H1 (cell line): ENCODE measurements at regions not wholly inside any gene's neighbourhood (a gene's known extent, or its start where the extent isn't known, plus 50 kb on each side); places are given as distances from the start of the nearest gene placed in this dataset.

Experiments
- CTCF ChIA-PET: fragments of 300-600 bp; sonication (Branson Sonifier 250); formaldehyde crosslinking; loops from one replicate; lab custom pipeline; 2021; ENCODE audit not compliant: partially characterized antibody; lab: Charles Lee
- POLR2A ChIA-PET: fragments of 300-600 bp; sonication (Branson Sonifier 250); formaldehyde crosslinking; loops from one replicate; lab custom pipeline; 2021; ENCODE audit warnings: inconsistent platforms; ENCODE audit not compliant: partially characterized antibody; lab: Charles Lee
- DNase-seq, 2 experiments: peaks; one replicate each; pipeline versions ENCODE4 v3.0.0 to v3.0.0-alpha.2; 2010 to 2022; ENCODE audit warnings: low spot score in 2 of 2, low read depth in 1 of 2, mixed read lengths in 1 of 2
- FAIRE-seq: peaks from 2 replicates; lab custom pipeline; 2011; peaks lifted over from hg19 to GRCh38; lab: Jason Lieb, UNC
- H2AFZ ChIP-seq: 2 replicates; pipeline ENCODE4 v1.8.1; 2012; ENCODE audit warnings: low read length, inconsistent platforms
- H2AK5ac ChIP-seq: 2 replicates; pipeline ENCODE4 v1.6.1; 2013; ENCODE audit warnings: low read depth, low read length
- H2BK120ac ChIP-seq: replicated peaks from 2 replicates; pipeline ENCODE3; 2013; ENCODE audit warnings: low read depth, low read length, inconsistent platforms
- H2BK12ac ChIP-seq: 2 replicates; pipeline ENCODE4 v1.6.1; 2013; ENCODE audit warnings: low read depth, low read length
- H2BK15ac ChIP-seq: 2 replicates; pipeline ENCODE4 v1.6.1; 2013; ENCODE audit warnings: low read length
- H2BK20ac ChIP-seq: 2 replicates; pipeline ENCODE4 v1.6.1; 2013; ENCODE audit warnings: low read length
- H2BK5ac ChIP-seq: 2 replicates; pipeline ENCODE4 v1.6.1; 2013; ENCODE audit warnings: low read depth, low read length
- H3K14ac ChIP-seq: 2 replicates; pipeline ENCODE4 v1.6.1; 2013; ENCODE audit warnings: inconsistent platforms; ENCODE audit not compliant: insufficient read length
- H3K18ac ChIP-seq: 2 replicates; pipeline ENCODE4 v1.6.1; 2013; ENCODE audit warnings: low read length; ENCODE audit errors: extremely low read depth
- H3K23ac ChIP-seq: 2 replicates; pipeline ENCODE4 v1.6.1; 2013; ENCODE audit warnings: inconsistent platforms; ENCODE audit not compliant: insufficient read length
- H3K23me2 ChIP-seq: 2 replicates; pipeline ENCODE4 v1.6.1; 2013; ENCODE audit warnings: low read depth, low read length
- H3K27ac ChIP-seq: 2 replicates; pipeline ENCODE4 v1.6.1; 2011; ENCODE audit warnings: low read depth, low read length, inconsistent platforms
- H3K27me3 ChIP-seq, 4 experiments: replicated peaks in 1 of 4; 1 replicate in 1 of 4; 2 replicates in 3 of 4; pipeline versions ENCODE4 v1.6.1 to v1.8.1; 2011 to 2013; ENCODE audit warnings: low read length in 3 of 4, mild to moderate bottlenecking in 3 of 4, inconsistent platforms in 2 of 4, mixed read lengths in 2 of 4, moderate library complexity in 1 of 4; ENCODE audit not compliant: control insufficient read depth in 3 of 4, insufficient read depth in 3 of 4; ENCODE audit errors: extremely low read depth in 1 of 4
- H3K36me3 ChIP-seq, 4 experiments: 2 replicates each; pipeline versions ENCODE4 v1.6.1 to v1.8.1; 2011 to 2013; ENCODE audit warnings: mild to moderate bottlenecking in 4 of 4, low read length in 3 of 4, moderate library complexity in 2 of 4, control low read depth in 1 of 4, inconsistent platforms in 1 of 4; ENCODE audit not compliant: insufficient read depth in 4 of 4, control insufficient read depth in 2 of 4
- H3K4ac ChIP-seq: replicated peaks from 2 replicates; pipeline ENCODE3; 2013; ENCODE audit warnings: low read length, low read depth, mixed read lengths, inconsistent platforms; ENCODE audit not compliant: insufficient read length
- H3K4me1 ChIP-seq, 4 experiments: replicated peaks in 1 of 4; 1 replicate in 1 of 4; 2 replicates in 3 of 4; pipeline versions ENCODE4 v1.6.1 to v1.8.1; 2011 to 2013; ENCODE audit warnings: low read length in 3 of 4, inconsistent platforms in 2 of 4, mixed read lengths in 1 of 4; ENCODE audit not compliant: insufficient read depth in 4 of 4, control insufficient read depth in 3 of 4
- H3K4me2 ChIP-seq, 2 experiments: 2 replicates each; pipeline versions ENCODE4 v1.6.1 to v1.8.1; 2011 to 2013; ENCODE audit warnings: low read depth in 2 of 2, low read length in 2 of 2, control low read depth in 1 of 2, inconsistent platforms in 1 of 2, mild to moderate bottlenecking in 1 of 2; ENCODE audit not compliant: insufficient read depth in 1 of 2
- H3K4me3 ChIP-seq, 4 experiments: fragments of 200-600, 300-600 bp in 1 of 4; sonication (generic), shearing (Covaris generic), sonication (Bioruptor Twin) in 1 of 4; 2 replicates each; pipeline versions ENCODE4 v1.5.1 to v1.8.1; 2011 to 2016; ENCODE audit warnings: low read length in 4 of 4, low read depth in 3 of 4, control low read depth in 2 of 4, inconsistent platforms in 2 of 4, mild to moderate bottlenecking in 2 of 4, mixed read lengths in 1 of 4, moderate library complexity in 1 of 4; ENCODE audit not compliant: insufficient read depth in 2 of 4; ENCODE audit errors: extremely low read depth in 1 of 4
- H3K56ac ChIP-seq: replicated peaks from 2 replicates; pipeline ENCODE3; 2013; ENCODE audit warnings: low read depth, mild to moderate bottlenecking, mixed read lengths, low read length, inconsistent platforms; ENCODE audit not compliant: insufficient read length
- H3K79me1 ChIP-seq: 2 replicates; pipeline ENCODE4 v1.6.1; 2013; ENCODE audit warnings: low read depth, low read length, control low read depth
- H3K79me2 ChIP-seq, 2 experiments: 2 replicates each; pipeline versions ENCODE4 v1.6.1 to v1.8.1; 2012 to 2013; ENCODE audit warnings: low read length in 2 of 2, mild to moderate bottlenecking in 2 of 2, inconsistent platforms in 1 of 2; ENCODE audit not compliant: insufficient read depth in 2 of 2, control insufficient read depth in 1 of 2
- H3K9ac ChIP-seq, 4 experiments: replicated peaks in 1 of 4; 1 replicate in 1 of 4; 2 replicates in 3 of 4; pipeline versions ENCODE4 v1.6.1 to v1.8.1; 2011 to 2013; ENCODE audit warnings: low read depth in 3 of 4, low read length in 3 of 4, control low read depth in 2 of 4, mild to moderate bottlenecking in 2 of 4, moderate library complexity in 2 of 4, inconsistent platforms in 1 of 4; ENCODE audit errors: extremely low read depth in 1 of 4
- H3K9me3 ChIP-seq, 2 experiments: 2 replicates each; pipeline versions ENCODE4 v1.6.1 to v1.8.1; 2012 to 2013; ENCODE audit warnings: mild to moderate bottlenecking in 2 of 2, moderate library complexity in 2 of 2, control low read depth in 1 of 2, inconsistent platforms in 1 of 2, low read depth in 1 of 2, low read length in 1 of 2, mixed read lengths in 1 of 2; ENCODE audit not compliant: insufficient read depth in 2 of 2
- H4K20me1 ChIP-seq, 2 experiments: replicated peaks in 1 of 2; 2 replicates each; pipeline versions ENCODE3 to v1.8.1; 2011 to 2013; ENCODE audit warnings: inconsistent platforms in 2 of 2, low read length in 2 of 2, mild to moderate bottlenecking in 1 of 2; ENCODE audit not compliant: insufficient read depth in 2 of 2, control insufficient read depth in 1 of 2
- H4K5ac ChIP-seq: 2 replicates; pipeline ENCODE4 v1.6.1; 2013; ENCODE audit warnings: low read length, low read depth, mixed read lengths, inconsistent platforms; ENCODE audit not compliant: insufficient read length
- H4K8ac ChIP-seq: 2 replicates; pipeline ENCODE4 v1.8.0; 2013; ENCODE audit warnings: mild to moderate bottlenecking, moderate library complexity, low read length, inconsistent platforms; ENCODE audit not compliant: insufficient read depth; ENCODE audit errors: extremely low read depth
- H4K91ac ChIP-seq: replicated peaks from 2 replicates; pipeline ENCODE3; 2013; ENCODE audit warnings: low read length, mixed read lengths, inconsistent platforms; ENCODE audit not compliant: insufficient read length
- KDM1A ChIP-seq: fragments of 200-600, 300-600 bp; sonication (generic); IDR thresholded peaks from 2 replicates; pipeline ENCODE4 v1.7.1; 2016; ENCODE audit warnings: mild to moderate bottlenecking, low read length, borderline replicate concordance
- SP4 ChIP-seq: IDR thresholded peaks from 2 replicates; pipeline ENCODE4 v1.6.1; 2012; ENCODE audit warnings: low read length, inconsistent platforms
- TAF7 ChIP-seq: optimal IDR thresholded peaks from 2 replicates; pipeline ENCODE3; 2011; ENCODE audit warnings: low read depth, mild to moderate bottlenecking, inconsistent platforms, low read length, moderate library complexity, borderline replicate concordance
- WGBS, 2 experiments: shearing (Covaris generic) in 1 of 2; methylation state at CpG; one replicate each; pipeline versions ENCODE4 v1.1.6 to v1.1.7; 2013 to 2015; ENCODE audit warnings: low lambda C conversion rate in 2 of 2, mixed read lengths in 2 of 2, inconsistent platforms in 1 of 2, low coverage in 1 of 2, missing lambda C conversion rate in 1 of 2; ENCODE audit not compliant: insufficient replicate concordance in 2 of 2, insufficient coverage in 1 of 2, insufficient read length in 1 of 2; ENCODE audit errors: extremely low coverage in 1 of 2, missing lambda C conversion rate in 1 of 2; 5-methylcytosine and 5-hydroxymethylcytosine counted together
- TF ChIP-seq, protein P1 (sequence below): IDR thresholded peaks from 2 replicates; pipeline ENCODE4 v1.6.1; 2012; ENCODE audit warnings: inconsistent platforms

DNA sequence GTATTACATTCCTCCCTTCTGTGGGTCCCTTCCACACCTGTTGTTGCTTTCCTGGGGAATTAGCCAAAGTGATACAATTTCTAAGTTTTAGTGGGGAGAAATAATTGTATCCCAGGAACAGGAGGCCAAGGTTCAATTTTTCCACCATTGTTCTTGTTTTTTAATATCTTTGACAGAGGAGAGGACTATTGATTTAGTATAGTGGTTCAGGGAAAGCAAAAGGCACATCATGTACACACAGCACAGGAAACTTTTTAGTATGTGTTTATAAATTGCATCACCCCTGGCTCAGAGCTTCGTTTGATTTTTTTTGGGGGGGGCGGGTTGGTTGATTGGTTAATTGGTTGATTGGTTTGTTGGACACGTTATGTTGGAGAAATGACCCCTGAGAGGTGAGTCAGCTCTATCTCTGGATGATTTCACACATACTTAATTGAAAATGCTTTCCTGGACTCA is 431.6 kb downstream of the PID1 start:
- CTCF ChIA-PET, result no interaction called here
- Histone ChIP-seq H2BK15ac (no peak overlapping the region), H4K91ac (no peak overlapping the region), H3K36me3 (no peaks in the 10 kb centered on the region), H3K23me2 (no peaks in the 10 kb centered on the region; the same call in 1 of the 2 replicates), H3K14ac (no peak overlapping the region), H3K18ac (no peak overlapping the region), H3K4ac (no peak overlapping the region), H3K79me2 (no peaks in the 10 kb centered on the region), H2BK120ac (no peak overlapping the region), H2BK5ac (no peak overlapping the region), H2AFZ (no peak overlapping the region), H4K20me1 (no peaks in the 10 kb centered on the region), H3K9me3 (no peaks in the 10 kb centered on the region), H4K8ac (no peak overlapping the region), H3K27ac (no peak overlapping the region), H2AK5ac (no peak overlapping the region), H3K4me3 (no peak overlapping the region), H3K9ac (no peak overlapping the region), H3K27me3 (no peaks in the 10 kb centered on the region), H2BK12ac (no peak overlapping the region), H2BK20ac (no peak overlapping the region), H3K4me1 (no peaks in the 10 kb centered on the region)
- FAIRE-seq (no peak), DNase-seq (no peak)
- TF ChIP-seq, protein P1, sequence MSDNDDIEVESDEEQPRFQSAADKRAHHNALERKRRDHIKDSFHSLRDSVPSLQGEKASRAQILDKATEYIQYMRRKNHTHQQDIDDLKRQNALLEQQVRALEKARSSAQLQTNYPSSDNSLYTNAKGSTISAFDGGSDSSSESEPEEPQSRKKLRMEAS, result no peak
- TF ChIP-seq KDM1A (no peak), TAF7 (no peak), SP4 (no peak)
- TF ChIP-seq, all 59 proteins: peak for 0
- Histone ChIP-seq H4K5ac (no peak overlapping the region), H3K4me2 (no peak overlapping the region), H3K23ac (no peak overlapping the region), H3K56ac (no peak overlapping the region), H3K79me1 (no peaks in the 10 kb centered on the region)
- WGBS, 2 experiments, result 90% methylated on average over 3 of the region's 3 CpGs; no CpG with 5 or more reads in 1 of the 2 experiments
- POLR2A ChIA-PET, result no interaction called here
